OCI-LY7 (cell line): ENCODE measurements at regions not wholly inside any gene's neighbourhood (a gene's known extent, or its start where the extent isn't known, plus 50 kb on each side); places are given as distances from the start of the nearest gene placed in this dataset.

Experiments used
- CTCF ChIP-seq: fragments of 200-600 bp; sonication (generic); conservative IDR thresholded peaks from 2 replicates; pipeline ENCODE4 v1.5.1; 2014; ENCODE audit warnings: mild to moderate bottlenecking, antibody characterized with exemption, low read length, moderate library complexity, mixed read lengths
- EZH2phosphoT487 ChIP-seq: fragments of 200-600 bp; sonication (generic); IDR thresholded peaks from 2 replicates; pipeline ENCODE4 v1.6.1; 2018; ENCODE audit warnings: low read depth, borderline replicate concordance, mild to moderate bottlenecking, mixed run types, antibody characterized with exemption, low read length, moderate library complexity, mixed read lengths

GRCh38 chr11:110801328-110801727, 89.1 kb upstream of the ARHGAP20 start:
- no peak for TF ChIP-seq CTCF
- no peak for TF ChIP-seq EZH2phosphoT487
